GM19023 (cell line): ENCODE measurements at regions not wholly inside any gene's neighbourhood (a gene's known extent, or its start where the extent isn't known, plus 50 kb on each side); places are given as distances from the start of the nearest gene placed in this dataset.
"Not testable (repeated sequence)": the region's sequence is repeated elsewhere in the genome, so short reads cannot be mapped to it uniquely, and the experiment has no call there.

Experiments
- ATAC-seq: cut with Tn5 transposase; IDR thresholded peaks from one replicate; pipeline ENCODE4 v1.9.1; 2021; ENCODE audit warnings: mild to moderate bottlenecking, moderate library complexity; ENCODE audit not compliant: unreplicated experiment

DNA sequence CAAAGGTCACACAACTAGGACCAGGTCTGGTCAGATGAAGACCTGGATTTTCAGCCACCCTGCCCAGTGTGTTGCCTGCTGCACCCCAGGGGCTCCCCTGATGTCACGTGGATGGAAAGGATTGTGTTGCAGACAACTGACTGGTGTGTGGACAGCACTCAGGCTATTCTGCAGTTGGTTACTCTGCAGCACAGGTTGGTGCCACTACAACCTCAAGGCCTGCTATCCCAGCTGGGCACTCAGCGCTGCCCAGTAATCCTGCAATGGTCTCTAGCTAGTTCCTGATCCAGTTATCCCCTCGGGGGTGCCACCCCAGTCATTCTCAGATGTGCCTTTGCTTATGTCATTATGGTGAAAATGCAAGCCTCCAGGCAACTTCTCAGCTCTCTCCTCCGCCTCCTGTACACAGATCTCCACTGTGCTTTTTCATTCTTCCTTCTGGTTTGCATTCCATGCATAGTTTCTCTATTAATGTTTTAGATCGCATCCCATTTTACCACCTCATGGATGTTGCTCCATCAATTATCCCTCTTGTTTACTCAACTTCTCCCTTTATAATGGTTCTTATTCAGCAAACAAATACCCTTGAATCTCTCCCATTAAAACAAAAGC is 503.2 kb upstream of the CAMK1G start:
- no peak for ATAC-seq

DNA sequence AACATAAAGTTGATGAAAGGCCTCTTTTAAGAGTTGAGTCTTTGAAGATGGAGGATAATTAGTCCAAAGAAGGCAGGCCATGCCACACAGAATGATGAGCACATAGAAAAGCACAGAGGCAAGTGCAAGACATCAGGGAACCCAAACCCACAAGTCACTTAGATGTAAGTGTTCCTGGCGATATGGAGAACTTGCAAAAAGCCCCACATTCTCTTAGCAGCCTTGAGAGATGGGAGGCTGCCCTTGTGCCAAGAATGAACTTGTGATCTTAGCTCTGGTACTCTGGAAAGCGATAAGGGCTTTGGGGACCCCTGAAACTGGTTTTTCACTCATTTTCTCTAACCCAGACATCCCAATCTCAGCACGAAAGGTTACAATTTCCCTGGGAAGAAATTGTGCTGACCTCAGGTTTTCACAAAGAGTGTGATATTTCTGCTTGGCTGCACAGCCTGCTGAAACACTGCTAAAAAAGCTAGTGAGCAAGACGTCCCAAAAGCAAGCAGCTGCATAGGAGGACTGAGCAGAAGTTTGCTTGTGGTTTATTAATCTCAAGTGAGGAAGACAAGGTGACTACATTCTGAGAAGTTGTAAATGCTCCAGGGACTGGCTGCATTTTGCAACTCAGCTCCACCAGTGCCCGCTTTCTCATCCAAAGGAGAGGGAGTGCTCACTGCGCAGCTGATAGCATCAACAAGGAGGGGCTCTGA is 496.9 kb upstream of the CAMK1G start:
- peak; percentile 83 for ATAC-seq

DNA sequence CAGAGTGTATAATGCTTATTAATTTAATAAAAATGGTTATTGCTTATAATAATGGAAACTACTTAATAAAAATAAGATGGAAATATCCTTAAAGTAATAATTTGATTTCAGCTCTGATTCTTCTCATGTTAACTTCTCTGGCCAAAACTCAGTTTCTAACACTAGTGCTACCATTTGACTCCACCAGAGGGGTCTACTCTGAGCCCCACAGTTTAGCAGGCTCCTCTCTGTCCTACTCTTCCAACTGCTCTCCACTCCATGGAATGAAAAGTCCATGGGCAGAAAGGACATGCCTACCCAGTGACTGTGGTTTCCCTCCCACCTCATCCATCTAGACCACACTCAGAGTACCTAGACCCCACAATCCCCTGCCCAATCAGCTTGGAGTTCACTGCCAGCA is 489.1 kb upstream of the CAMK1G start:
- no peak for ATAC-seq

DNA sequence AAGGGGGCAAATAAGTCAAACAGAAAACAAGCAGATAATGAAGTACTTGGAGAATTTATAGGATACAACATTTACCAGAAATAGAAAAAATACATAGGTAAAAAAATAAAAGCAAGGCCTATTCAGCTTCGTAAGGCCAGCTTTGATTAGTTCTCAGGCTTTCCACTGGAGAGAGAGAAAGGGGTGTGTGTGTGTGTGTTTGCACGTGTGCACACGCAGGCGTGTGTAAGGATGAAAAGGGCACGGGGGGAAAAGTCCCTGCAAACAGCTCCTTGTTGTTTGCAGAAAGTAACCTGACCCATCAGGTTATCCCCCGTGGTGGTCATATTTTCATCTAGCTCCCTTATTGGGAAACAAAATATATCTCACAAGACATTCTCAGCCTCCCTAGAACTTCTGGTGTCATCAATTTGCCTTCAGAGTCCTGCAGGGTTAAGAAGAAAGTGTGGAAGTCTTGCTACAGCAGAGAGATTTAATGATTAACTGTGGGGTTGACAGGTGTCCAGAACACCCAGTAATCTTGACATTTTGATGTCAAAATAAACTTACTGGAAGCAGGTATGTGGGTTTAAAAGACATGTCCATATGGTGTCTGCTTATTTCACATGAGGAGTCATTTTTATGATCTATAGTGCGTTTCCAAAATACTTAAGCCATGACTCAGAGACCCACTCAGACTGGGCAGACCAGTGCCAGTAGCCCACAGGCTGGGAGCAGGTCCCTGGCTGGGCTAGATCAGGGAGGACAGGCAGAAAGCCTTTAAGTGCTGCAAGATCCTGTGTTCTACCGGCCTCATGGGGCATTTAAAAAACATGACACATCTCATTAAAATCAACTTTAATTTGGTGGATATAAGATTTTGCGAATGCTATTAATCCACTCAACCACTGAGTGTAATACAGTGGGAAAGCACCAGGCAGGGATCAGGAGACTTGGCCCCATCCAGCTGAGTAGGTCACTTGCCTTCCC is 487.6 kb upstream of the CAMK1G start:
- peak; percentile 64 for ATAC-seq

DNA sequence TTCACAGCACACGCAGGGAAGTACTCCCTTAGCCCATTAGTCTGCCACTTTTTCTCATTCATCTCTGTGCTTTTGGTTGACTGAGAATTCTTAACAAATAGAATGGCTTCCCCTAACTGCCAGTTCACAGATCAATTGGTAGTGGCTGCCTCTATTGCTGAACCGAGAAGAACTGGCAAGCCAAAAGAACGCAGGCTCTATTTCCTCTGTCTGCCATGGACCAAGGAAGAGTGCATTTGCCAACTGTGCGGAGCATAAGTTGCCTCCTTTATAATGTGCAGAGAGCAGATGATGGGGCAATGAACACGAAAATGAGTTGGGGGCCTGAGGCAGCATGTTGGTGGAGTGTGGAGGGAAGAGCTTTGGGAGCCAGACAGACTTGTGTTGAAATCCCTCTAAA is 483.1 kb upstream of the CAMK1G start:
- no peak for ATAC-seq

DNA sequence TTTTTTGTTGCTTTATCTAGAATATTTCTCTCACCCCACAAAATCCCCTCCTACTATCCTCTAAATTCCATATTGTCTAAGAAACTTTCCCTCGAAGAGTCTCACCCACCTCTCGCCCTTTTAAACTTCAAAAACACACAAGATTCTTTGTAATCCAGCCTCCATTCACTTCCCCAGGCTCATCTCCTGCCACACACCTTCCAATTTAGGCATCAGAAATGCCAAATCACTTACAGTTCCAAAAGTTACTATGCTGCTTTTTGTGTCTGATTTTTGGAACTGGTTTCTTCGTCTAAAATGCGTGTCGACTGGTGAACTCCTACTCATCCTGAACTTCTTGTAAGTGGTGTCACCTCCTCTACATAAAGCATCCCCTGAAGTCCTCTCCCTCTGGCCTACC is 482.4 kb upstream of the CAMK1G start:
- ATAC-seq, result no peak

DNA sequence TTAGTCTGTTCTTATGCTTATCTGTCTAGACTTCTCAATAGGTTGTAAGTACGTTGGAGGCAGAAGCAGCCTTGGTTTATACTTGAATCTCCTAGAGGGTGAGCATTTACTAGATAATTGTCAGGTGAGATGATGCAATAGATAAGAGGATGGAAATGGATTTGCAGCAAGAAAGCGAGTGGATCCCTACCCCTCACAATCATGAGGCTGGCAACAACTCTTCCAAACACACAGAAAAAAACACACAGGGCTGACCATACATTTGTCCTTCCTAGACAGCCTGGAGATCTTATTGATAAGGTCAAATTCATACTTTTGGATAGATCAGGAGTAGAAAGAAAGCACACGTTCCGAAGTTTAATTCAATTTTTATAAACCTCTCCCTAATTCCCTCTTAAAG is 481.4 kb upstream of the CAMK1G start:
- ATAC-seq, result no peak

DNA sequence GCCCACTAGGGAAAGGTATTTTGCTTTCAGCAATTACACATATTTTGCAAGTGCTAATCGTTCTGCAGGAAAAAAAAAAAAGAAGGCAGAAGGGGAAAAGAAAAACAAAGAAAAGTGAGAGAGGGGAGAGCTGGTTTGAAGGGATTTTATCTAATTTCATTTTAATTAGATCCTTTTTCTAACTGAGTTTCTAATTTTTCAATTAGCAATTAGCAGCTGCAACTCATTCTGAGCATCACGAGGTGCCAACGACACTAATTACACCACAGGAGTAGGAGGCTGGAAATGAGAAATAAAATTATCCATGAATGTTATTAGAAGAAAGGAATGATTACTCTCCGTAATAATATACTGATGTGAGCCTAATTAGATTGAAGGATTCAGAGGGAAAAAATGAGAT is 481.0 kb upstream of the CAMK1G start:
- ATAC-seq, result no peak

DNA sequence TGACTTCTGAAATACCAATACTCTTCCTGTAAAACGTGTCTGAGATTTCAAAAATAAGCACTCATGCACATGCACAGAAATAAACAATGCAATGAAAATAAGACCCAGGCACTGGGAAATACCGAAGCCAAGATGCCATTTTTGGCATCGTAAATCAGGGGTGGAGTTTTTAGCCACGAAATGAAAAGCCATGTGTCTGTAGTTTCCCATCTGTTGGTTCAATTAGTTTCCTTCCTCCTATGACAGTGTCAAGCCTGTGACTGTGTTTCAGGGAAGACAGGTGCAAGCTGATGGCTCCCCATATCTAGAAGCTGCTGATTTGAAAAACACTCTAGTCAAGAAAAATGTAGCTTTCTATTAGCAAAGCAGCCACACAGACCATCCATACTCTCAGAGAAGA is 480.4 kb upstream of the CAMK1G start:
- peak; percentile 51 for ATAC-seq

DNA sequence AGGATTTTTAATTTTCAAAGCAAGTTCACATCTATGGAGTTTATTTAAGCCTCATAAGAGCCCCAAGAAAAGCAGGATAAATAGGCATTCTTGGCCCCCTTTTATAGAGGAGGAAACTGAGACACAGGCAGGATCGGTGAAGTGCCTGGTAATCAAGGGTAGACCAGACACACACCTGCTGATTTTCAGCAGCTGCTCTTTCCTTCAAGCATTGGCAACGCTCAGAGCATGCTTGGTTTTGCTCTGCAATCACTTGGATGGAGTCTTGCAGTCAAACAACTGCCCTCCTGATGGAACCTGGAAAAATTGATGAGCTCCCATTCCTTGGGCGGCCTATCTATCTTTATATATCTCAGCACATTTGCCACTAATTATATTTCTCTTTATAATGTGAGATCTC is 478.9 kb upstream of the CAMK1G start:
- ATAC-seq, result no peak

DNA sequence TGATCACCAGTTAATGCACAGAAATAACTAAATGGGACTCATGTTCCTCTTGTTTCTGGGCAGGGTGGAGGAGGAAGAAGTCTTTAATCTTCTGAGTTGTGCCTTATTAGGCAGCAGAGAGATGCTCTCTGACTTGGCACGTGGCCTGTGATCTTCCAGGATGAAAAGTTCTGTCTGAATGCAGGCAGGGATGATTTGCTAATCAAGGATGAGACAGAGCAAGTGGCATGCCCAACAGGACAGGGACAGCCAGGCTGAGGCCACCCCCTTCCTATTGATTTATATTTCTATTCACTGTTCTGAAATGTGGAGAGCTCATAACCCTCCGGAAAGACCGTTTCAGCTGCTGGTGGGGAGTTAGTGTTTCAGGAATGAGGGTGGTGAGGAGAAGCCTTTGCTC is 477.8 kb upstream of the CAMK1G start:
- no peak for ATAC-seq

DNA sequence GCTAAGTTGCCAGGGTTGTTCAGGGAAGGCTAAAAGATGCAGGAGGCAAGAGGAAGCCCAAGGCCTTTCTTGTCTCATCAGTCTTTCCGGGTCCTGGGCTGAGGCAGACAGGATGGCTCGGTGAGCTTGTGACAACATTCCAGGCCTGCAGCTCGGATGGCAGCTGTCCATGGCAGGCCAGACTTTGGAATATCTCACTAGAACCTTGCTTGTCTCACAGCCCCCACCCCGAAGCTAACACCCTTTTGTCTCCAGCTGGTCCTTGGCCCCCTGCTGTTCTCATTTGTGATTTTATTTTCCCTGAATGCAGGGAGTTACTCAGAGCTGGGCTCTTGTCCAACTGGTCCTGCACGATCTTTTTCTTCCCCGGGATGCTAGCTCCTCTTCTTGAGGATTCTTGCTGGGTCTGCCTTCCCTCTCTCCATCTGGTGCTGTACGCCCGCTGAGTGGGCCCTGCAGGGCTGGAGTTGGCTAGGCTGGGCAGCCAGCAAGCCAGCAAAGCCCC is 477.2 kb upstream of the CAMK1G start:
- ATAC-seq, result no peak

DNA sequence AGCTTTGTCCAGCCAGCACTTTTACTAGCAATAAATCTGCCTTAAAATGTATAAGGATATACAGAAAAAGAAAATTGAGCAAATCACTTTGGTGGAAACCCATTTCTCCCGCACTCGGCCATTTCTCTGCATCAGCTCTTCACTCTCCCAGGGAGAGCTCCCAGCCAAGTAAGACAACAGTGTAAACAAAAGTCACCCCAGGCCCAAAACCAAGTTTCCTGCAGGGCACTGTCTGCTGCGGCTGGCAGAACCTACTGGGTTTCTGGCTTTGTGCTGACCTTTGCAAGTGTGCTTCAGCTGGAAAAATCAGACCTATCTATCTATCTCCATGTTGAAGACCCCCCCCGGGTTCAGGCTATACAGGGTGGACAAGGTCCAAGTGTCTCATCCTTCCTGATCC is 476.7 kb upstream of the CAMK1G start:
- ATAC-seq, result no peak

DNA sequence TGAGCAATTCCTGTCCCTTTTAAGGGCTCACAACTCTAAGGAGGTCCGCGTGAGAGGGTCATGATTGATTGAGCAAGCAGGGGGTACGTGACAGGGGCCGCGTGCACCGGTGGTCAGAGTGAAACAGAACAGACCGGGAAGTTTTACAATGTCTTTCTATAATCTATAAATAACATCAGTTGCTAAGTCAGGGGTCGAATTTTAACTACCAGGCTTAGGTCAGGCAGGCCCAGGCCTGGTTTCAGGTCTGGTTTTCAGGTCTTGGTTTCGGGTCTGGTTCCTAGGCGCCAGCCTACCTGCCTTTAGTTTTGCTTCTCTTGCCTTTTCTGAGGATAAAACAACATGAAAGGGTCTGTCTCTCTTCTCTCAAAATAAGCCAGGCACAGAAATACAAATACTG is 476.0 kb upstream of the CAMK1G start:
- ATAC-seq, result peak; percentile 52

DNA sequence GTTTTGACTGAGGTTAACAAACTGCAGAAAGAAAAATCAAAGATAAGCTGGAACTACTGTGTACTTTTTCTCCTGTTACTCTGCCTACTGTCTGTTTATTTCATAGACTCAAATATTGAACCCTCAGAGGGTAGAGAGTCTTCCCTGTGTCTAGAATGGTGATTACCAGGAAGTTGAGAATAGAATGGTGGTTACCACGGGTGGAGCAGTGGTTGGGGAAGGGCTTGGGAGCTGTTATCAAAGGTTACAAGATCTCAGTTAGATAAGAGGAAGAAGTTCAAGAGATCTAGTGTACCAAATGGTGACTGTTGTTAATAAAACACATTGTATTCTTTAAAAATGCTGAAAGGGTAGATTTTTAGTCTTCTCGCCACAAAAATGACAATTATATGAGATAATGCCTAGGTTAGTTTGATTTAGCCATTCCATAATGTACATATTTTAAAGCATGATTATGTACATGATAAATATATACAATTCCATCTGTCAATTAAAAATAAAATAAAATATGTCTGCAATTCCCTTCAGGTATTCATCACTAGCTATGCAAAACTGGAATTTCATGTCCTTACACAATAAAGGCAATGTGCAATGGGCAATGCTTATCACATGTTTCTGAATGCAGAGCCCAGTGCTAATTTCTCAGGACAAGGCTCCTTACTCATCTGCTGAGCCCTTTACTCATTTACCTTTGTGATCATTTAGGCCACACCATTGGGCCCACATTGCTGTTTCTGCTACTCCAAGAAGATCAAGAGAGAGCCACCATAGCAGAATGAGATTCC is 474.3 kb upstream of the CAMK1G start:
- no peak for ATAC-seq

DNA sequence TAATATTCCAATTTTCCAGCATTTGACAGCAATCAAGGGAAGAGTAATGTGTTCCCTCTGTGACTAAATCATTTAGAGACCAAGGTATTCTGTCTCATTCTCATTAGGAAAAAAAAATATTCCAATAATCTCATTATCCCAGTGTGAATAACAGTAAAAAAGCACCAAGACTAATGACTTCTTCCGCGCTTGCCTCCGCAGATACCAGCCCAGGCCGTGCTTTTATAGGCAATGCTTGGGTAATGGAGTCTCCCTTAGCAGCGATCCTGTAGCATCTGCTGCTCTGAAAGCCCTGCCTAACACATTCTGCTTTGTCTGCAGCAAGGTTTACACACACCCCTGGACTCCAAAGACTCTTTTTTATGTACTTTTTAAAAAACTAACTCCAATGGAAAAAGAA is 470.0 kb upstream of the CAMK1G start:
- ATAC-seq, result no peak

DNA sequence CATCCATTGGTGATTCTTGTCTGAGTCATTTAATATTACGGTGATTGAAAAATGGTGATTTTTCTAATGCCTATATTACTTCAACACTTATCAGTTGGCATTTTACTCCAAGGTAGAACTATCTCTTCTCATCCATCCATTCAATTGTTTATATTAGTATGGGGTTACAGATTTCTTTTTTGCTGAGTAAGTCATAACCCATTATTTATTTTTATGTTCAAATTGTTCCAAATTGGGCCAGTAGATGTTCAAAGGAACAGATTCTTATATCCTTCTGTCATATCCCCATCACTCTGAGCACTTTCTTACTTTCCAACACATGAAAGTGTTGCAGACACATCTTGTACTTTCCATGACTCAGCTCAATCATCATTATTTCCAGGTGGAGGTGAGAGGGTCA is 466.8 kb upstream of the CAMK1G start:
- ATAC-seq, result no peak

DNA sequence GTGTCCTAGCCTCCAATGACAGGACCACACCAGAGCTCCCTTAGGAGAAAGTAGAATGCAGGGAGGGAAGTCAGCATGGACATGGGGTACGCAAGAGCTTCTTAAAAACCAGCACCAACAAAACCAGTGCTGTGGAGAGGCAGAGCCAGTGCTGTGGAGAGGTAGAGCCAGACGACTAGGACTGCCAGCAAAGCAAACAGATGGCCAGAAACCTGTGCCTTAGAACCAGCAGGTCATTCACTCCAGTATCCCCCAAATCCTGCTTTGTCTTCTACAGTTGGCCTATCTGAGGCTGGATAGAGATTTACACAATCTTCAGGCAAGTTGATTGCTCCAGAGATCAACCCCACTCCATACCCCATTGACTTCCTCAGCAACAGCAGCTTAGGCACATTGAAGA is 459.9 kb upstream of the CAMK1G start:
- no peak for ATAC-seq

DNA sequence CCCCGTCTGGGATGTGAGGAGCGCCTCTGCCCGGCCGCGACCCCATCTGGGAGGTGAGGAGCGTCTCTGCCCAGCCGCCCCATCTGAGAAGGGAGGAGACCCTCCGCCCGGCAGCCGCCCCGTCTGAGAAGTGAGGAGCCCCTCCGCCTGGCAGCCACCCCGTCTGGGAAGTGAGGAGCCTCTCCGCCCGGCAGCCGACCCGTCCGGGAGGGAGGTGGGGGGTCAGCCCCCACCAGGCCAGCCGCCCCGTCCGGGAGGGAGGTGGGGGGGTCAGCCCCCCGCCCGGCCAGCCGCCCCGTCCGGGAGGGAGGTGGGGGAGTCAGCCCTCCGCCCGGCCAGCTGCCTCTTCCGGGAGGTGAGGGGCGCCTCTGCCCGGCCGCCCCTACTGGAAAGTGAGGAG is 454.4 kb upstream of the CAMK1G start:
- not testable (repeated sequence) for ATAC-seq

DNA sequence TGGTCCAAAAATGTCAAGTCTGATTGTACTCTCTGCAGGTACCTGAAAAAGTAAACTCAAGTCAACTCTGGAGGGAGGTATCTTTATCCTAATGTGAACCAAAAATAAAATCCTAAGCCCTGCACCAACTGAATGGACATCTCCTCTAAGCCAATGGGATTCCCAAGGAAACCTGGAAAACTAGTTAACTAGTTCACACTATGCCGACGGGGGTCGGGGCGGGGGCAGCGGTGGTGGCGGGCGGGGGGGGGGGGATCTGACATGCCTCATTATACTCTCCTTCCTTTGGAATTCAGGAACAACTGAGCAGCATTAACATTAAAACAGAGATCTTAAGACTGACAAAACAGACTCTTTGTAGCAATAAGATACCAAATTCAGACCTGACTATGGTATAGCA is 452.6 kb upstream of the CAMK1G start:
- no peak for ATAC-seq
